OCI-LY3 (cell line): ENCODE measurements at regions not wholly inside any gene's neighbourhood (a gene's known extent, or its start where the extent isn't known, plus 50 kb on each side); places are given as distances from the start of the nearest gene placed in this dataset.

Experiments used
- H2AFZ ChIP-seq: fragments of 200-600, 300-600 bp; shearing (Covaris generic); 2 replicates; pipeline ENCODE4 v1.6.0; 2014; ENCODE audit warnings: antibody characterized with exemption, low read depth, low read length
- H3K27ac ChIP-seq: fragments of 200-600, 300-600 bp; sonication (generic); 2 replicates; pipeline ENCODE4 v1.5.1; 2014; ENCODE audit warnings: mild to moderate bottlenecking, low read length, moderate library complexity, mixed read lengths
- H3K27me3 ChIP-seq: fragments of 200-600, 300-600 bp; sonication (generic); 2 replicates; pipeline ENCODE4 v1.6.1; 2014; ENCODE audit warnings: low read depth, low read length, mixed read lengths
- H3K36me3 ChIP-seq: fragments of 200-600, 300-600 bp; sonication (generic); replicated peaks from 2 replicates; pipeline ENCODE3; 2014; ENCODE audit warnings: low read depth, low read length, mixed read lengths
- H3K4me1 ChIP-seq: fragments of 300-600, 200-600 bp; sonication (generic); 2 replicates; pipeline ENCODE4 v1.6.1; 2014; ENCODE audit warnings: low read length, mixed read lengths
- H3K4me2 ChIP-seq: fragments of 200-600, 300-600 bp; sonication (generic); 2 replicates; pipeline ENCODE4 v1.6.1; 2014; ENCODE audit warnings: low read length, mixed read lengths
- H3K4me3 ChIP-seq: fragments of 300-600, 200-600 bp; sonication (generic); 2 replicates; pipeline ENCODE4 v1.5.1; 2014; ENCODE audit warnings: antibody characterized with exemption, mild to moderate bottlenecking, low read length, moderate library complexity
- H3K79me2 ChIP-seq: fragments of 300-600, 200-600 bp; shearing (Covaris generic); 2 replicates; pipeline ENCODE4 v1.6.1; 2014; ENCODE audit warnings: mild to moderate bottlenecking, low read length, mixed read lengths
- H3K9ac ChIP-seq: fragments of 300-600, 200-600 bp; shearing (Covaris generic); 2 replicates; pipeline ENCODE4 v1.6.0; 2014; ENCODE audit warnings: mild to moderate bottlenecking, low read length, moderate library complexity
- H3K9me3 ChIP-seq: fragments of 200-600, 300-600 bp; shearing (Covaris generic); 2 replicates; pipeline ENCODE4 v1.6.1; 2014; ENCODE audit warnings: low read length, mixed read lengths; ENCODE audit not compliant: insufficient read depth
- H4K20me1 ChIP-seq: fragments of 200-600, 300-600 bp; sonication (generic); 2 replicates; pipeline ENCODE4 v1.6.1; 2016; ENCODE audit warnings: low read length, mixed read lengths; ENCODE audit not compliant: insufficient read depth
- EZH2phosphoT487 ChIP-seq: fragments of 200-600 bp; shearing (Covaris generic); IDR thresholded peaks from 2 replicates; pipeline ENCODE4 v1.6.1; 2018; ENCODE audit warnings: antibody characterized with exemption, mixed run types, low read depth
- TF ChIP-seq, protein P1 (sequence below): fragments of 200-600, 300-600 bp; sonication (generic); IDR thresholded peaks from 2 replicates; pipeline ENCODE4 v1.5.1; 2014; ENCODE audit warnings: antibody characterized with exemption, low read length, low read depth

DNA sequence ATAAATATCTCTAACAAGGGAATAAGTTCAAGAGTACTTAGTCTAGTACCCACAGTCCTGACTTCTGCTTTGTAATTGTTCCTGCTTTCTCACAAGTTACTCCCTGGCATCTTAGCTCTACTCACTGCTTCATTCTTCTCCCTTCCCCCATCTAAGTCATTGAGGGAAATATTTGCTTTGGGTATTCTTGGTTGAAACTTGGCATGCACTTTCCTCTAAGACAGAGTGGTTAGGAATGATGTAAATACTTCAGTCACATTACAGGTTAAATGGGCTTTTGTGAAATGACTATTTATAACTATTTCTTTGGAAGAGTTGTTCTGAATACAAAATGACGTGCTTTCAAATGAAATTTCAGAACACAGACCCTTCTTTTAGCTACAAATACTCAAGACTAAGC is 67.7 kb upstream of the PLEKHG1 start:
- Histone ChIP-seq H3K36me3 (no peaks in the 10 kb centered on the region), H3K4me1 (peaks cover 8% of the 10 kb centered on the region; the same call in 1 of the 2 replicates), H4K20me1 (no peaks in the 10 kb centered on the region), H3K9me3 (no peaks in the 10 kb centered on the region), H2AFZ (no peak overlapping the region), H3K27me3 (no peaks in the 10 kb centered on the region), H3K9ac (no peak overlapping the region), H3K4me2 (no peak overlapping the region), H3K4me3 (no peak overlapping the region), H3K79me2 (no peaks in the 10 kb centered on the region), H3K27ac (no peak overlapping the region)
- TF ChIP-seq, protein P1, sequence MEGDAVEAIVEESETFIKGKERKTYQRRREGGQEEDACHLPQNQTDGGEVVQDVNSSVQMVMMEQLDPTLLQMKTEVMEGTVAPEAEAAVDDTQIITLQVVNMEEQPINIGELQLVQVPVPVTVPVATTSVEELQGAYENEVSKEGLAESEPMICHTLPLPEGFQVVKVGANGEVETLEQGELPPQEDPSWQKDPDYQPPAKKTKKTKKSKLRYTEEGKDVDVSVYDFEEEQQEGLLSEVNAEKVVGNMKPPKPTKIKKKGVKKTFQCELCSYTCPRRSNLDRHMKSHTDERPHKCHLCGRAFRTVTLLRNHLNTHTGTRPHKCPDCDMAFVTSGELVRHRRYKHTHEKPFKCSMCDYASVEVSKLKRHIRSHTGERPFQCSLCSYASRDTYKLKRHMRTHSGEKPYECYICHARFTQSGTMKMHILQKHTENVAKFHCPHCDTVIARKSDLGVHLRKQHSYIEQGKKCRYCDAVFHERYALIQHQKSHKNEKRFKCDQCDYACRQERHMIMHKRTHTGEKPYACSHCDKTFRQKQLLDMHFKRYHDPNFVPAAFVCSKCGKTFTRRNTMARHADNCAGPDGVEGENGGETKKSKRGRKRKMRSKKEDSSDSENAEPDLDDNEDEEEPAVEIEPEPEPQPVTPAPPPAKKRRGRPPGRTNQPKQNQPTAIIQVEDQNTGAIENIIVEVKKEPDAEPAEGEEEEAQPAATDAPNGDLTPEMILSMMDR, result no peak
- TF ChIP-seq EZH2phosphoT487, result no peak

DNA sequence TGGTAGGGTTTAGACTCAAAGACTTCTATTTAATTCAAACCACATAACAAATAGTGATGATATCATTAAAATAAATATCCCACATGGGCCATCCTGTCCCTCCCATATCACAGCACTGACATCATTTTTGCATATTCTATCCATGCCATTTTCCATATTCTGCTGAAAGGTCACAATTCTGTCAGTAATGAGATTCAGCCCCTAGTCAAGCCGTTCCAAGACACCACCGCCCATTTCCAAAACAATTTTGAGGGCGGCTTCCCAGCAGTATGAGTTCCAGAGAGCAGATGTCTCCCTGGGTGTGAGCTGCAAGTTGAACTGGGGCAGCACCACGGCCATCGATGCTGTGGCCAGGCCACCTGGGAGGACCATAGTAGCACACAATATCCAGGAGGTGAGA is 65.1 kb upstream of the PLEKHG1 start:
- Histone ChIP-seq H3K9me3 (no peaks in the 10 kb centered on the region), H3K79me2 (no peaks in the 10 kb centered on the region), H3K27ac (no peak overlapping the region), H3K27me3 (peaks cover 1% of the 10 kb centered on the region; the same call in 1 of the 2 replicates), H3K36me3 (no peaks in the 10 kb centered on the region), H3K4me2 (no peak overlapping the region), H4K20me1 (no peaks in the 10 kb centered on the region), H3K9ac (no peak overlapping the region), H3K4me3 (no peak overlapping the region), H3K4me1 (no peaks in the 10 kb centered on the region), H2AFZ (no peak overlapping the region)
- TF ChIP-seq, protein P1, result no peak
- TF ChIP-seq EZH2phosphoT487, result no peak

DNA sequence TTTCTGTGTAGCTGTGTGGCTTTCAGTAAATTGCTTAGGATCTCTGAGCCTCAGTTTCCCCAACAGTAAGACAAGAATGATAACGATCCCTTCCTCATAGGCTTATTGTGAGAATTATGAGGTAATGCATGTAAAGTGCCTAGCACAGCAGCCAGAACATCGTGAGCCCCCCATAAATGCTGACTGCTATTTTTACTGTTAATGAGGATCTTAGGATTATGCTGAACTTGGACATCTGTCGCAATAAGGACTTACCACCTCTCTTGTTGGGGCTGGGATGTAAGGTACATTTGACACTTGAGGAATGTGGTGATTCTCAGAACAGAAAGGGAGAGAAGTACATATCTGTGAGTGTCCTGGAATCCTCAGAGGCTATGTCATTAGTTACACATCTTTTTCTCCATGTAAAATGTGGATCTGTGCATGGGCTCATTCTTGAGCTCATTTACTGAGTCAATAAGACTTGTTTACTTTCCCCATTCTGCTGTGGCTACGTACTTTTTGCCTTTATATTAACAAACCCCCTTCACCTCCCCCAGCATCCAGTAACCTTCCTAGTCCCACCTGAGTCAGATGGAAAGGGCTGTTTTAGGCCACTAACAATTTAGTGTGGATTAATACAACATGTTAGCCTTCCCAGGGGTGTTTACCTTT is 64.4 kb upstream of the PLEKHG1 start:
- Histone ChIP-seq H3K9me3 (no peaks in the 10 kb centered on the region), H3K27ac (no peak overlapping the region), H3K27me3 (peaks cover 3% of the 10 kb centered on the region; the same call in 1 of the 2 replicates), H3K4me2 (no peak overlapping the region), H3K79me2 (no peaks in the 10 kb centered on the region), H4K20me1 (no peaks in the 10 kb centered on the region), H3K4me3 (no peak overlapping the region), H3K4me1 (no peaks in the 10 kb centered on the region), H3K9ac (no peak overlapping the region), H3K36me3 (no peaks in the 10 kb centered on the region), H2AFZ (no peak overlapping the region)
- no peak for TF ChIP-seq EZH2phosphoT487
- TF ChIP-seq, protein P1, result no peak

DNA sequence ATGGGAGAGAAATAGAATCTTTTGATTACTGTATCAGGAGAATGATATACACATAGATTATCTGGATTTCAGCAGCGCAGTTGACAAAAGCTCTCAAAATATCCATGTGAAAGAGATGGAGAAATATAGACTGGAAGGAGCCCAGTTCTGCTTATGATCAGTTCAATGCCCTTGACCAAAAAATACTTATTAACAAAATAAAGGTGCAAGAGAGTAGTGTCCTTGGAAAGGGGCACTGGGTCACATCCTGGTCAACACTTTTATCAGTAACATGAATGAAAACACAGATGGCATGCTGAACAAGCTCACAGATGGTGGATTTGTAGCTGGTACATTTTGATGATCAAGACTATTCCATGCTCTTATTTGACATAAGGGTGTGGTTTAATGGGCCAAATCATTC is 63.9 kb upstream of the PLEKHG1 start:
- Histone ChIP-seq H4K20me1 (no peaks in the 10 kb centered on the region), H3K4me3 (no peak overlapping the region), H2AFZ (no peak overlapping the region), H3K79me2 (no peaks in the 10 kb centered on the region), H3K9me3 (no peaks in the 10 kb centered on the region), H3K4me2 (no peak overlapping the region), H3K27ac (no peak overlapping the region), H3K36me3 (no peaks in the 10 kb centered on the region), H3K27me3 (peaks cover 3% of the 10 kb centered on the region; the same call in 1 of the 2 replicates), H3K4me1 (no peaks in the 10 kb centered on the region), H3K9ac (no peak overlapping the region)
- TF ChIP-seq EZH2phosphoT487, result no peak
- TF ChIP-seq, protein P1, result no peak
